SK-N-SH (cell line): ENCODE measurements at regions not wholly inside any gene's neighbourhood (a gene's known extent, or its start where the extent isn't known, plus 50 kb on each side); places are given as distances from the start of the nearest gene placed in this dataset.

Experiments used
- CTCF ChIP-seq: fragments of 200-600 bp; sonication (generic); IDR thresholded peaks from 2 replicates; pipeline ENCODE4 v1.6.1; 2017; ENCODE audit warnings: antibody characterized with exemption, mild to moderate bottlenecking, moderate library complexity
- EZH2phosphoT487 ChIP-seq: fragments of 200-600 bp; sonication (generic); IDR thresholded peaks from 2 replicates; pipeline ENCODE4 v1.6.1; 2017; ENCODE audit warnings: low read depth, mixed run types, mild to moderate bottlenecking, antibody characterized with exemption, moderate library complexity, borderline replicate concordance
- MAX ChIP-seq: IDR thresholded peaks from 2 replicates; pipeline ENCODE4 v1.4.0; 2012; ENCODE audit warnings: low read depth
- PBX3 ChIP-seq: IDR thresholded peaks from 2 replicates; pipeline ENCODE4; 2012
- RAD21 ChIP-seq: IDR thresholded peaks from 2 replicates; pipeline ENCODE4 v1.6.1; 2012; ENCODE audit warnings: mild to moderate bottlenecking, low read length
- SMC3 ChIP-seq: IDR thresholded peaks from 2 replicates; pipeline ENCODE4 v1.6.1; 2012; ENCODE audit warnings: low read depth, low read length, improper control_type of control experiment
- TAF1 ChIP-seq: IDR thresholded peaks from 2 replicates; pipeline ENCODE4 v1.6.1; 2012; ENCODE audit warnings: low read depth, mild to moderate bottlenecking, low read length, moderate library complexity, borderline replicate concordance
- USF1 ChIP-seq: IDR thresholded peaks from 2 replicates; pipeline ENCODE4 v1.4.0; 2012; ENCODE audit warnings: low read depth, borderline replicate concordance
- YY1 ChIP-seq: IDR thresholded peaks from 2 replicates; pipeline ENCODE4 v1.4.0; 2012; ENCODE audit warnings: low read depth, mild to moderate bottlenecking

GRCh38 chr2:219789476-219789875 lies 162.0 kb downstream of the SLC4A3 start:
- TF ChIP-seq CTCF (no peak), SMC3 (no peak), TAF1 (no peak), RAD21 (no peak), MAX (no peak), YY1 (no peak), USF1 (no peak), PBX3 (no peak), EZH2phosphoT487 (no peak)
